HFF-Myc (cell line): ENCODE measurements at regions not wholly inside any gene's neighbourhood (a gene's known extent, or its start where the extent isn't known, plus 50 kb on each side); places are given as distances from the start of the nearest gene placed in this dataset.

Experiments
- DNase-seq: peaks from one replicate; pipeline ENCODE4 v3.0.0-alpha.2; 2011; ENCODE audit warnings: low read depth; ENCODE audit errors: extremely low read depth
- H3K4me3 ChIP-seq: replicated peaks from 2 replicates; pipeline ENCODE4 v1.5.1; 2011; ENCODE audit warnings: low read depth, mild to moderate bottlenecking, control low read depth, low read length
- CTCF ChIP-seq: IDR thresholded peaks from 2 replicates; pipeline ENCODE4 v1.5.1; 2012; ENCODE audit warnings: mild to moderate bottlenecking, low read depth, low read length, control low read depth; ENCODE audit errors: missing control alignments

GRCh38 chr2:9143264-9143815 is 63.3 kb upstream of the ASAP2 start:
- peak overlapping the region; percentile 28 for H3K4me3 ChIP-seq
- no peak for TF ChIP-seq CTCF
- DNase-seq = no peak

GRCh38 chr2:9142551-9143263 is 63.9 kb upstream of the ASAP2 start:
- peak; percentile 61 for DNase-seq
- H3K4me3 ChIP-seq = peak overlapping the region; percentile 28
- TF ChIP-seq CTCF = peak; percentile 95

- DNase-seq = no peak
- no peak overlapping the region for H3K4me3 ChIP-seq
- TF ChIP-seq CTCF = no peak
Measured at GRCh38 chr2:9141706-9142460, 64.7 kb upstream of the ASAP2 start.

GRCh38 chr2:9141091-9141667 is 65.4 kb upstream of the ASAP2 start:
- no peak for DNase-seq
- H3K4me3 ChIP-seq = no peak overlapping the region
- no peak for TF ChIP-seq CTCF

GRCh38 chr2:9140645-9141044 is 66.0 kb upstream of the ASAP2 start:
- no peak for TF ChIP-seq CTCF
- DNase-seq = no peak
- H3K4me3 ChIP-seq = no peak overlapping the region

- H3K4me3 ChIP-seq = no peak overlapping the region
- TF ChIP-seq CTCF = peak; percentile 91
- no peak for DNase-seq
Measured at GRCh38 chr2:9139491-9140443, 66.8 kb upstream of the ASAP2 start.
